ENCODE measurements at regions not wholly inside any gene's neighbourhood (a gene's known extent, or its start where the extent isn't known, plus 50 kb on each side); places are given as distances from the start of the nearest gene placed in this dataset.

GRCh38 chr1:191368891-191369654, 789.2 kb upstream of the RGS18 start:
- H3K36me3 ChIP-seq: no peaks in the 10 kb centered on the region
- ATAC-seq (ENCODE audit: insufficient number of reproducible peaks, low FRiP score, low read depth): no peak
- no peak overlapping the region for H3K4me3 ChIP-seq
- H3K27me3 ChIP-seq (replicated peaks; ENCODE audit: insufficient read depth): no peaks in the 10 kb centered on the region
- no peak overlapping the region for H3K27ac ChIP-seq
- TF ChIP-seq CTCF (IDR thresholded peaks at IDR 0.05): no peak
- H3K9me3 ChIP-seq: no peaks in the 10 kb centered on the region
- DNase-seq (ENCODE audit: low spot score): no peak
- H3K4me1 ChIP-seq (ENCODE audit: control insufficient read depth in 1 of 2, low read depth in 2 of 2): no peaks in the 10 kb centered on the region

GRCh38 chr1:191371626-191372025, 786.6 kb upstream of the RGS18 start:
- Histone ChIP-seq H3K36me3 (no peaks in the 10 kb centered on the region), H3K27me3 (replicated peaks; ENCODE audit: insufficient read depth) (no peaks in the 10 kb centered on the region), H3K9me3 (no peaks in the 10 kb centered on the region), H3K4me3 (no peak overlapping the region), H3K27ac (no peak overlapping the region), H3K4me1 (ENCODE audit: control insufficient read depth in 1 of 2, low read depth in 2 of 2) (no peaks in the 10 kb centered on the region)
- DNase-seq (ENCODE audit: low spot score) (no peak), ATAC-seq (ENCODE audit: insufficient number of reproducible peaks, low FRiP score, low read depth) (no peak)
- no peak for TF ChIP-seq CTCF (IDR thresholded peaks at IDR 0.05)

- Histone ChIP-seq H3K27me3 (replicated peaks; ENCODE audit: insufficient read depth) (no peaks in the 10 kb centered on the region), H3K9me3 (no peaks in the 10 kb centered on the region), H3K4me1 (ENCODE audit: control insufficient read depth in 1 of 2, low read depth in 2 of 2) (no peaks in the 10 kb centered on the region), H3K27ac (no peak overlapping the region), H3K4me3 (no peak overlapping the region), H3K36me3 (no peaks in the 10 kb centered on the region)
- no peak for TF ChIP-seq CTCF (IDR thresholded peaks at IDR 0.05)
- no peak for DNase-seq (ENCODE audit: low spot score)
- ATAC-seq (ENCODE audit: insufficient number of reproducible peaks, low FRiP score, low read depth): no peak
These were observed 770.0 kb upstream of the RGS18 start for GRCh38 chr1:191388283-191388682.

- Histone ChIP-seq H3K27me3 (replicated peaks; ENCODE audit: insufficient read depth) (no peaks in the 10 kb centered on the region), H3K27ac (no peak overlapping the region), H3K4me1 (ENCODE audit: control insufficient read depth in 1 of 2, low read depth in 2 of 2) (no peaks in the 10 kb centered on the region), H3K4me3 (no peak overlapping the region), H3K9me3 (no peaks in the 10 kb centered on the region), H3K36me3 (no peaks in the 10 kb centered on the region)
- no peak for TF ChIP-seq CTCF (IDR thresholded peaks at IDR 0.05)
- DNase-seq (ENCODE audit: low spot score) (no peak), ATAC-seq (ENCODE audit: insufficient number of reproducible peaks, low FRiP score, low read depth) (no peak)
These were observed 761.6 kb upstream of the RGS18 start for GRCh38 chr1:191396622-191397021.

- no peak overlapping the region for H3K4me3 ChIP-seq
- H3K36me3 ChIP-seq: no peaks in the 10 kb centered on the region
- no peak for DNase-seq (ENCODE audit: low spot score)
- no peaks in the 10 kb centered on the region for H3K4me1 ChIP-seq (ENCODE audit: control insufficient read depth in 1 of 2, low read depth in 2 of 2)
- no peak for TF ChIP-seq CTCF (IDR thresholded peaks at IDR 0.05)
- no peak overlapping the region for H3K27ac ChIP-seq
- ATAC-seq (ENCODE audit: insufficient number of reproducible peaks, low FRiP score, low read depth): no peak
- H3K9me3 ChIP-seq: no peaks in the 10 kb centered on the region
- H3K27me3 ChIP-seq (replicated peaks; ENCODE audit: insufficient read depth): no peaks in the 10 kb centered on the region
These were observed 759.7 kb upstream of the RGS18 start for GRCh38 chr1:191398551-191398950.
